CD4-positive, alpha-beta T cell treated with Interleukin-21 for 1 hour (primary cell): ENCODE measurements at regions not wholly inside any gene's neighbourhood (a gene's known extent, or its start where the extent isn't known, plus 50 kb on each side); places are given as distances from the start of the nearest gene placed in this dataset.
"Not testable (repeated sequence)": the region's sequence is repeated elsewhere in the genome, so short reads cannot be mapped to it uniquely, and the experiment has no call there.

Source experiments
- DNase-seq: peaks from one replicate; pipeline ENCODE4 v3.0.0-alpha.2; 2020

GRCh38 chr4:71211748-71212147, 127.1 kb upstream of the SLC4A4 start:
- DNase-seq, result no peak

- no peak for DNase-seq
These were observed 126.6 kb upstream of the SLC4A4 start for GRCh38 chr4:71212216-71212615.

GRCh38 chr4:71214578-71214977, 124.2 kb upstream of the SLC4A4 start:
- no peak for DNase-seq

GRCh38 chr4:71216316-71216959, 122.4 kb upstream of the SLC4A4 start:
- DNase-seq, result no peak

GRCh38 chr4:71217688-71218087, 121.1 kb upstream of the SLC4A4 start:
- no peak for DNase-seq

- DNase-seq, result not testable (repeated sequence)
These were observed 118.0 kb upstream of the SLC4A4 start for GRCh38 chr4:71220848-71221247.

- no peak for DNase-seq
These were observed 117.0 kb upstream of the SLC4A4 start for GRCh38 chr4:71221510-71222466.

- DNase-seq, result no peak
These were observed 116.2 kb upstream of the SLC4A4 start for GRCh38 chr4:71222661-71223060.

GRCh38 chr4:71229477-71230270, 109.1 kb upstream of the SLC4A4 start:
- DNase-seq, result no peak

GRCh38 chr4:71230271-71231128, 108.3 kb upstream of the SLC4A4 start:
- DNase-seq, result no peak

GRCh38 chr4:71231129-71232055, 107.4 kb upstream of the SLC4A4 start:
- no peak for DNase-seq

- no peak for DNase-seq
These were observed 106.8 kb upstream of the SLC4A4 start for GRCh38 chr4:71232056-71232430.

GRCh38 chr4:71232846-71233245, 106.0 kb upstream of the SLC4A4 start:
- no peak for DNase-seq

GRCh38 chr4:71235311-71236201, 103.3 kb upstream of the SLC4A4 start:
- DNase-seq, result no peak

GRCh38 chr4:71236226-71236625, 102.6 kb upstream of the SLC4A4 start:
- DNase-seq, result no peak

- no peak for DNase-seq
These were observed 101.2 kb upstream of the SLC4A4 start for GRCh38 chr4:71237641-71238040.

- DNase-seq, result no peak
These were observed 99.5 kb upstream of the SLC4A4 start for GRCh38 chr4:71239365-71239764.

GRCh38 chr4:71240094-71240493, 98.7 kb upstream of the SLC4A4 start:
- DNase-seq, result no peak

GRCh38 chr4:71241501-71242288, 97.1 kb upstream of the SLC4A4 start:
- no peak for DNase-seq
